CD8-positive, alpha-beta memory T cell (primary cell): ENCODE measurements at regions not wholly inside any gene's neighbourhood (a gene's known extent, or its start where the extent isn't known, plus 50 kb on each side); places are given as distances from the start of the nearest gene placed in this dataset.

Experiments used
- CTCF ChIA-PET: fragments of 350-600 bp; sonication (Branson Sonifier 250); formaldehyde crosslinking; loops from one replicate; lab custom pipeline; 2021; ENCODE audit warnings: antibody characterized with exemption; lab: Charles Lee
- POLR2A ChIA-PET: fragments of 350-600 bp; sonication (Branson Sonifier 250); formaldehyde crosslinking; loops from one replicate; lab custom pipeline; 2021; ENCODE audit warnings: antibody characterized with exemption; lab: Charles Lee
- DNase-seq, 5 donors: peaks; one replicate each; pipeline versions ENCODE4 v3.0.0 to v3.0.0-alpha.2; 2020 to 2022; ENCODE audit warnings: mixed read lengths in 1 of 5
- H3K27ac ChIP-seq: one replicate; pipeline ENCODE4 v1.7.0; 2013; ENCODE audit warnings: low read depth, mild to moderate bottlenecking, low read length, moderate library complexity
- H3K27me3 ChIP-seq: 2 replicates; pipeline ENCODE4 v1.7.0; 2013; ENCODE audit warnings: low read length, mild to moderate bottlenecking; ENCODE audit not compliant: insufficient read depth, poor library complexity, severe bottlenecking
- H3K36me3 ChIP-seq: 2 replicates; pipeline ENCODE4 v1.7.0; 2013; ENCODE audit warnings: mild to moderate bottlenecking, low read length, moderate library complexity; ENCODE audit not compliant: insufficient read depth
- H3K4me1 ChIP-seq: 2 replicates; pipeline ENCODE4 v1.7.0; 2013; ENCODE audit warnings: mild to moderate bottlenecking, low read length, moderate library complexity; ENCODE audit not compliant: insufficient read depth
- H3K4me3 ChIP-seq: 2 replicates; pipeline ENCODE4 v1.7.0; 2013; ENCODE audit warnings: mild to moderate bottlenecking, low read length
- H3K9me3 ChIP-seq: 2 replicates; pipeline ENCODE4 v1.7.0; 2013; ENCODE audit warnings: mild to moderate bottlenecking, low read length
- H3K27ac Mint-ChIP-seq, 8 donors: one replicate each; pipeline ENCODE4 v1.8.0; 2020 to 2021; ENCODE audit warnings: mixed read lengths in 8 of 8, mild to moderate bottlenecking in 6 of 8, inconsistent platforms in 3 of 8, moderate library complexity in 3 of 8
- H3K27me3 Mint-ChIP-seq, 2 donors: one replicate each; pipeline ENCODE4 v1.8.0; 2020 to 2021; ENCODE audit warnings: mixed read lengths in 2 of 2, mild to moderate bottlenecking in 1 of 2, moderate library complexity in 1 of 2
- H3K36me3 Mint-ChIP-seq, 3 donors: one replicate each; pipeline ENCODE4 v1.8.0; 2020 to 2021; ENCODE audit warnings: mixed read lengths in 3 of 3, inconsistent platforms in 1 of 3, mild to moderate bottlenecking in 1 of 3
- H3K4me1 Mint-ChIP-seq, 3 donors: one replicate each; pipeline ENCODE4 v1.8.0; 2020 to 2021; ENCODE audit warnings: mixed read lengths in 3 of 3, inconsistent platforms in 1 of 3, mild to moderate bottlenecking in 1 of 3
- H3K4me3 Mint-ChIP-seq, 7 donors: one replicate each; pipeline ENCODE4 v1.8.0; 2020 to 2021; ENCODE audit warnings: mixed read lengths in 7 of 7, mild to moderate bottlenecking in 6 of 7, moderate library complexity in 4 of 7, inconsistent platforms in 2 of 7
- H3K9me3 Mint-ChIP-seq, 5 donors: one replicate each; pipeline ENCODE4 v1.8.0; 2020 to 2022; ENCODE audit warnings: mixed read lengths in 5 of 5, mild to moderate bottlenecking in 3 of 5, moderate library complexity in 2 of 5, inconsistent platforms in 1 of 5

- H3K36me3 ChIP-seq = no peaks in the 10 kb centered on the region
Measured at GRCh38 chr2:164351536-164351935, 269.7 kb downstream of the GRB14 start.

GRCh38 chr2:164335947-164336346, 285.3 kb downstream of the GRB14 start:
- Mint-ChIP-seq H3K4me3 (no peak overlapping the region), H3K4me1 (no peaks in the 10 kb centered on the region), H3K27me3 (no peaks in the 10 kb centered on the region), H3K9me3 (peaks cover 0 to 15% (median 6%) of the 10 kb centered on the region in 5 donors), H3K27ac (no peak overlapping the region), H3K36me3 (no peaks in the 10 kb centered on the region)
- CTCF ChIA-PET = no interaction called here
- no peaks in the 10 kb centered on the region for H3K27me3 ChIP-seq
- no peaks in the 10 kb centered on the region for H3K36me3 ChIP-seq
- DNase-seq = no peak
- H3K4me1 ChIP-seq = no peaks in the 10 kb centered on the region
- POLR2A ChIA-PET = no interaction called here
- no peak overlapping the region for H3K27ac ChIP-seq
- H3K9me3 ChIP-seq = no peaks in the 10 kb centered on the region
- no peak overlapping the region for H3K4me3 ChIP-seq

More at GRCh38 chr2:164351536-164351935, 269.7 kb downstream of the GRB14 start:
- H3K27me3 Mint-ChIP-seq = no peaks in the 10 kb centered on the region
- H3K4me1 ChIP-seq = no peaks in the 10 kb centered on the region
- no peaks in the 10 kb centered on the region for H3K4me1 Mint-ChIP-seq
- no peaks in the 10 kb centered on the region for H3K9me3 ChIP-seq
- H3K9me3 Mint-ChIP-seq = peaks cover 0 to 22% (median 5%) of the 10 kb centered on the region in 5 donors
- ChIA-PET POLR2A (no interaction called here), CTCF (no interaction called here)
- no peaks in the 10 kb centered on the region for H3K36me3 Mint-ChIP-seq
- no peak overlapping the region for H3K4me3 Mint-ChIP-seq
- H3K4me3 ChIP-seq = no peak overlapping the region
- no peak for DNase-seq
- no peak overlapping the region for H3K27ac ChIP-seq
- no peak overlapping the region for H3K27ac Mint-ChIP-seq
- no peaks in the 10 kb centered on the region for H3K27me3 ChIP-seq

DNA sequence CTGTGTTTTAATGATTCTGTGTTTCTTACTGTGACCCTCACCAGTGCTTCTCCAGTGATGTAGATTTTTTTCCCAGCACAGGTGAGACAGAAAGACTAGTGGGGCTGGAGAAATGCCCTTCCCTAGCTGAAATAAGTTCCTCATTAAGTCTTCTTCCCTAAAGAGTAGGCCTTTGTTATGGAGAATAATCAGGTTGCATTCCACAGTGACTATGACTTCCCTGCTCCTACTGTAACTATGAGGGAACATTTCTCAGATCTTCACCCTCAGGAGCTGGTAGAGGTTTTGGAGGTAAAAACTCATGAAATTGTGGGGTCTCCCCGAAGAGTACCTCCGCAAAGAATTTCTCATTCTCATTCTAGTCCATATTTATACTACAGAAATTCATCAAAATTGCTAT, 286.2 kb downstream of the GRB14 start:
- H3K36me3 ChIP-seq = no peaks in the 10 kb centered on the region
- H3K27me3 ChIP-seq = no peaks in the 10 kb centered on the region
- Mint-ChIP-seq H3K27ac (no peak overlapping the region), H3K4me1 (no peaks in the 10 kb centered on the region), H3K4me3 (no peak overlapping the region), H3K9me3 (peaks cover 2 to 14% (median 7%) of the 10 kb centered on the region in 5 donors), H3K27me3 (no peaks in the 10 kb centered on the region), H3K36me3 (no peaks in the 10 kb centered on the region)
- H3K9me3 ChIP-seq = no peaks in the 10 kb centered on the region
- H3K4me1 ChIP-seq = no peaks in the 10 kb centered on the region
- ChIA-PET CTCF (no interaction called here), POLR2A (no interaction called here)
- no peak overlapping the region for H3K4me3 ChIP-seq
- H3K27ac ChIP-seq = no peak overlapping the region
- DNase-seq = no peak

DNA sequence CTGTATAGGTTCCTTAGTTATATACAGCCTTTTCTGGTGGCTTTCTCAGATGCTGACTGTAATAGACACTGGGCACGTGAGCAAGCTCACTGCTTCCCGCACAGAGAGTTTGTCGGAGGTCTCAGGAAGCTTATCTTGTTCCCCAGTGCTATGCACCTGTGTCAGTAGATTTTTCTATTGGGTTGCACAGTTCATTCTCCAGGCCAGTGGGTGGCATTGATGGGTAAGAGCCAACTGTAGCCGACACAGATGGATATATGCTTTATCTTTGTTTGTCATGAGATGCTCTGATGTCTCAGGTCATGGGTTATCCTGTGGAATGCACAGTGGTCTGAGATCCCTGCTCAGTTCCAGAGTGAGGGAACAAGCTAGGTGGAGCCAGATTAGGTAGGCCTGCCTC, 293.0 kb downstream of the GRB14 start:
- Histone ChIP-seq H3K4me3 (no peak overlapping the region), H3K4me1 (no peaks in the 10 kb centered on the region), H3K27ac (no peak overlapping the region), H3K27me3 (no peaks in the 10 kb centered on the region), H3K36me3 (no peaks in the 10 kb centered on the region), H3K9me3 (no peaks in the 10 kb centered on the region)
- no peak for DNase-seq
- H3K4me1 Mint-ChIP-seq = no peaks in the 10 kb centered on the region
- H3K27me3 Mint-ChIP-seq = peaks cover 0 to 3% of the 10 kb centered on the region in 2 donors
- peaks cover 10 to 40% (median 19%) of the 10 kb centered on the region in 5 donors for H3K9me3 Mint-ChIP-seq
- H3K27ac Mint-ChIP-seq = no peak overlapping the region
- H3K36me3 Mint-ChIP-seq = no peaks in the 10 kb centered on the region
- ChIA-PET POLR2A (no interaction called here), CTCF (no interaction called here)
- H3K4me3 Mint-ChIP-seq = no peak overlapping the region

DNA sequence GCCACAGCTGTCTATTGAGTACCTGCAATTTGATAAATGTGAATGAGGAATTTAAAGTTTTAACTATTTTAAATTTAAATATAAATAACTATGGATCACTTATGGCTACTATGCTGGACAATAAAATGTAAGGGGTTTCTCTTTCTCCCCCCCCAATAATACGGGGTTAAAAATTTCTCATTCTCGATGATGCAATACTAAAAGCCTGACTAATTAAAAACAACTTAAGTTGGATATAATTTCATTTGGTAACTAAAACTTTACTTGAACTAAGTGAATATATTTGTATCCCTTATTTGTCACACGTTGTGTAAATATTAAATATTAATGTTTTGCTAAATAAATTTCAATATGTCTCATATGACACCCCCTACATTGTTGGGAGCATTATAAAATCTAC, 297.3 kb downstream of the GRB14 start:
- Histone ChIP-seq H3K27ac (no peak overlapping the region), H3K27me3 (no peaks in the 10 kb centered on the region), H3K4me1 (no peaks in the 10 kb centered on the region), H3K4me3 (no peak overlapping the region), H3K36me3 (no peaks in the 10 kb centered on the region), H3K9me3 (no peaks in the 10 kb centered on the region)
- Mint-ChIP-seq H3K27ac (no peak overlapping the region), H3K4me3 (no peak overlapping the region), H3K4me1 (no peaks in the 10 kb centered on the region), H3K9me3 (peaks cover 9 to 50% (median 19%) of the 10 kb centered on the region in 5 donors), H3K27me3 (peaks cover 0 to 3% of the 10 kb centered on the region in 2 donors), H3K36me3 (no peaks in the 10 kb centered on the region)
- ChIA-PET POLR2A (no interaction called here), CTCF (no interaction called here)
- no peak for DNase-seq

DNA sequence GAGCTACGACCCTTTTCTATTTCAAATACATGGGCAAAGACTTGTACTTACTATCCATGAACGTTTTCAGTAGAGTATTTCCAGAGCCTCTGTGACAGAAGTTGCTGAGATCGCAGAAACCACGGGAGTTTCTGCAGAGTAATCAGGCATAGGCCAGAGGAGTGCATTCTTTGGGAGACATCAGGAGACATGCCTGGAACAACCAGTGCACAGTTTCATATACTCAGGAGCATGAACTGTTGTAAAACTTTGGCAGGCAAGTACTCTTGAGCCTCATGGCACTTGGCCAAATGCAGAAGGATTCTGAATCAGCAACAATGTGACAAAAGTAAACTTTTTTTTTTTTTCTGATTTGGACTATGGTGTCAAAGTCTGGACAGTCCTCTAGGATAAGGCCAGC, 307.1 kb downstream of the GRB14 start:
- H3K27ac ChIP-seq = no peak overlapping the region
- no peaks in the 10 kb centered on the region for H3K36me3 ChIP-seq
- ChIA-PET POLR2A (no interaction called here), CTCF (no interaction called here)
- H3K4me3 ChIP-seq = no peak overlapping the region
- Mint-ChIP-seq H3K4me3 (no peak overlapping the region), H3K4me1 (no peaks in the 10 kb centered on the region), H3K27ac (no peak overlapping the region), H3K9me3 (peaks cover 0 to 17% (median 2%) of the 10 kb centered on the region in 5 donors), H3K36me3 (no peaks in the 10 kb centered on the region), H3K27me3 (no peaks in the 10 kb centered on the region)
- DNase-seq = no peak
- H3K27me3 ChIP-seq = no peaks in the 10 kb centered on the region
- no peaks in the 10 kb centered on the region for H3K4me1 ChIP-seq
- H3K9me3 ChIP-seq = no peaks in the 10 kb centered on the region

DNA sequence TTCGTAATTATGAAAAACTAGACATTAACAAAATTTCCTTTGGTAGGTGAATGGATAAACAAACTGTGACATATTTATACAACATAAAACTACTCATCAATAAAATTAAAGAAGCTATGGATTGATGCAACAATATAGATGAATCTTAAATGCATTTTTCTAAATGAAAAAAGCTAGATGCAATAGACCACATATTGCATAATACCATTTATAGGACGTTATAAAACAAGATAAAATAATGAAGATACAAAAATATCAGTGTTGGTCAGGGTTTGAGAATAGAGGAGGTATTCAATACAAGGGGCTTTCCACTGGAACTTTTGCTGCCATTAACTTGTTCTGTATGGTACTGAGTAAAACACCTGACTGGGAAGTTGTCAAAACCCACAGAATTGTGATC, 314.4 kb downstream of the GRB14 start:
- Histone ChIP-seq H3K27me3 (no peaks in the 10 kb centered on the region), H3K4me3 (no peak overlapping the region), H3K4me1 (no peaks in the 10 kb centered on the region), H3K9me3 (no peaks in the 10 kb centered on the region), H3K36me3 (no peaks in the 10 kb centered on the region), H3K27ac (no peak overlapping the region)
- DNase-seq = no peak
- Mint-ChIP-seq H3K4me3 (no peak overlapping the region), H3K4me1 (no peaks in the 10 kb centered on the region), H3K9me3 (peaks cover 3 to 22% (median 7%) of the 10 kb centered on the region in 5 donors), H3K27me3 (no peaks in the 10 kb centered on the region), H3K36me3 (no peaks in the 10 kb centered on the region), H3K27ac (no peak overlapping the region)
- POLR2A ChIA-PET = no interaction called here
- CTCF ChIA-PET = interaction anchor here (0.9 kb wide), 1 partner anchor 9 kb away, joined by 3 read pairs; no protein-coding TSS in a partner anchor

- H3K4me1 ChIP-seq = no peaks in the 10 kb centered on the region
- no peak overlapping the region for H3K27ac Mint-ChIP-seq
- no peak overlapping the region for H3K4me3 Mint-ChIP-seq
- no peaks in the 10 kb centered on the region for H3K36me3 Mint-ChIP-seq
- no peak overlapping the region for H3K4me3 ChIP-seq
- H3K27ac ChIP-seq = no peak overlapping the region
- no peak for DNase-seq
- POLR2A ChIA-PET = no interaction called here
- H3K27me3 Mint-ChIP-seq = peaks cover 0 to 2% of the 10 kb centered on the region in 2 donors
- H3K9me3 Mint-ChIP-seq = peaks cover 8 to 25% (median 13%) of the 10 kb centered on the region in 5 donors
- H3K4me1 Mint-ChIP-seq = no peaks in the 10 kb centered on the region
- H3K36me3 ChIP-seq = no peaks in the 10 kb centered on the region
- no peaks in the 10 kb centered on the region for H3K9me3 ChIP-seq
- CTCF ChIA-PET = no interaction called here
- no peaks in the 10 kb centered on the region for H3K27me3 ChIP-seq
Measured at GRCh38 chr2:164302786-164303185, 318.5 kb downstream of the GRB14 start.

DNA sequence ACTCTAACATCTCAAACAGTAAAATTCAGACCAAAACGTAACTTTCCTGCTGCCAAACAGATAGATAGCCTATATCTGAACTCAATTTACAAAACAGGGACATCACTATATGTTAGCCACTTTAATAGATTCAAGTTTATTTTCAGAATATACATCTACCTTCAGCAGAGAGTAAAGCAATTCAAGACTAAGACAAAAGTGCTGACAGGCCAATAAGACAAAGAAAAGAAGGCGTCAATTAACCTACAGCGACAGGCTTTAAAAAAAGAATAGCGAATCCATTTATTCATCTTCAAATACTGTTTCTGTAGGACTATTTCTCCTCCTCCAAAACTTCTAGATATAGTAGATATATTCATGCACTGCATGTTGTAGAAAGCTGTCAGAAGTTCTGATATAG, 333.0 kb downstream of the GRB14 start:
- no peak overlapping the region for H3K4me3 ChIP-seq
- CTCF ChIA-PET = no interaction called here

More for the DNA sequence above, 333.0 kb downstream of the GRB14 start:
- Mint-ChIP-seq H3K36me3 (no peaks in the 10 kb centered on the region), H3K27ac (no peak overlapping the region), H3K27me3 (no peaks in the 10 kb centered on the region), H3K4me1 (no peaks in the 10 kb centered on the region), H3K9me3 (peaks cover 1 to 20% (median 9%) of the 10 kb centered on the region in 5 donors), H3K4me3 (no peak overlapping the region)
- no peaks in the 10 kb centered on the region for H3K36me3 ChIP-seq
- H3K27me3 ChIP-seq = no peaks in the 10 kb centered on the region
- POLR2A ChIA-PET = no interaction called here
- no peak for DNase-seq
- no peaks in the 10 kb centered on the region for H3K9me3 ChIP-seq
- H3K4me1 ChIP-seq = no peaks in the 10 kb centered on the region
- no peak overlapping the region for H3K27ac ChIP-seq
